ENCODE measurements at regions not wholly inside any gene's neighbourhood (a gene's known extent, or its start where the extent isn't known, plus 50 kb on each side); places are given as distances from the start of the nearest gene placed in this dataset.
A peak's percentile ranks its signal among the peaks of the same experiment; 100 is the strongest.

GRCh38 chr12:19718401-19718800 lies 279.1 kb downstream of the AEBP2 start:
- DNase-seq (ENCODE audit: low read depth, low spot score), result no peak
- Histone ChIP-seq H3K9ac (ENCODE audit: insufficient read length) (no peak overlapping the region), H3K27ac (0 out of 2 replicates have a peak overlapping the region, but pooled peaks have one; percentile 49), H3K36me3 (ENCODE audit: insufficient read depth, low read length) (no peaks in the 10 kb centered on the region), H3K4me3 (no peak overlapping the region; the same call in 1 of the 2 replicates), H3K9me3 (ENCODE audit: low read depth, low read length) (no peaks in the 10 kb centered on the region)
- TF ChIP-seq POLR2AphosphoS5 (IDR thresholded peaks at IDR 0.05; ENCODE audit: borderline replicate concordance, low read depth, low read length) (no peak), EZH2 (IDR thresholded peaks at IDR 0.05) (no peak), FOXP2 (optimal IDR thresholded peaks at IDR 0.05; ENCODE audit: control extremely low read depth, extremely low read length, insufficient read depth) (no peak)

GRCh38 chr12:19719672-19720071 lies 280.4 kb downstream of the AEBP2 start:
- Histone ChIP-seq H3K9me3 (ENCODE audit: low read depth, low read length) (no peaks in the 10 kb centered on the region), H3K9ac (ENCODE audit: insufficient read length) (no peak overlapping the region), H3K4me3 (no peak overlapping the region), H3K27ac (no peak overlapping the region), H3K36me3 (ENCODE audit: insufficient read depth, low read length) (no peaks in the 10 kb centered on the region)
- no peak for DNase-seq (ENCODE audit: low read depth, low spot score)
- TF ChIP-seq EZH2 (IDR thresholded peaks at IDR 0.05), result no peak
- TF ChIP-seq POLR2AphosphoS5 (IDR thresholded peaks at IDR 0.05; ENCODE audit: borderline replicate concordance, low read depth, low read length), result no peak
- no peak for TF ChIP-seq FOXP2 (optimal IDR thresholded peaks at IDR 0.05; ENCODE audit: control extremely low read depth, extremely low read length, insufficient read depth)

GRCh38 chr12:19726122-19726521 lies 286.8 kb downstream of the AEBP2 start:
- Histone ChIP-seq H3K4me3 (no peak overlapping the region), H3K9me3 (ENCODE audit: low read depth, low read length) (no peaks in the 10 kb centered on the region), H3K27ac (no peak overlapping the region), H3K36me3 (ENCODE audit: insufficient read depth, low read length) (no peaks in the 10 kb centered on the region), H3K9ac (ENCODE audit: insufficient read length) (no peak overlapping the region)
- TF ChIP-seq EZH2 (IDR thresholded peaks at IDR 0.05) (no peak), FOXP2 (optimal IDR thresholded peaks at IDR 0.05; ENCODE audit: control extremely low read depth, extremely low read length, insufficient read depth) (no peak), POLR2AphosphoS5 (IDR thresholded peaks at IDR 0.05; ENCODE audit: borderline replicate concordance, low read depth, low read length) (no peak)
- no peak for DNase-seq (ENCODE audit: low read depth, low spot score)

- Histone ChIP-seq H3K27ac (no peak overlapping the region), H3K4me3 (no peak overlapping the region), H3K36me3 (ENCODE audit: insufficient read depth, low read length) (no peaks in the 10 kb centered on the region), H3K9me3 (ENCODE audit: low read depth, low read length) (no peaks in the 10 kb centered on the region), H3K9ac (ENCODE audit: insufficient read length) (no peak overlapping the region)
- no peak for DNase-seq (ENCODE audit: low read depth, low spot score)
- TF ChIP-seq EZH2 (IDR thresholded peaks at IDR 0.05), result no peak
- TF ChIP-seq FOXP2 (optimal IDR thresholded peaks at IDR 0.05; ENCODE audit: control extremely low read depth, extremely low read length, insufficient read depth), result no peak
- no peak for TF ChIP-seq POLR2AphosphoS5 (IDR thresholded peaks at IDR 0.05; ENCODE audit: borderline replicate concordance, low read depth, low read length)
Measured at GRCh38 chr12:19726592-19726991, 287.3 kb downstream of the AEBP2 start.

- no peak for DNase-seq (ENCODE audit: low read depth, low spot score)
- no peak overlapping the region for H3K9ac ChIP-seq (ENCODE audit: insufficient read length)
- no peak for TF ChIP-seq POLR2AphosphoS5 (IDR thresholded peaks at IDR 0.05; ENCODE audit: borderline replicate concordance, low read depth, low read length)
- no peak for TF ChIP-seq FOXP2 (optimal IDR thresholded peaks at IDR 0.05; ENCODE audit: control extremely low read depth, extremely low read length, insufficient read depth)
- no peak for TF ChIP-seq EZH2 (IDR thresholded peaks at IDR 0.05)
Measured at GRCh38 chr12:19737019-19737418, 297.7 kb downstream of the AEBP2 start.

GRCh38 chr12:19739195-19739776 lies 300.0 kb downstream of the AEBP2 start:
- TF ChIP-seq EZH2 (IDR thresholded peaks at IDR 0.05) (no peak), FOXP2 (optimal IDR thresholded peaks at IDR 0.05; ENCODE audit: control extremely low read depth, extremely low read length, insufficient read depth) (no peak), POLR2AphosphoS5 (IDR thresholded peaks at IDR 0.05; ENCODE audit: borderline replicate concordance, low read depth, low read length) (no peak)
- Histone ChIP-seq H3K9me3 (ENCODE audit: low read depth, low read length) (no peaks in the 10 kb centered on the region), H3K27ac (no peak overlapping the region), H3K4me3 (no peak overlapping the region), H3K9ac (ENCODE audit: insufficient read length) (no peak overlapping the region), H3K36me3 (ENCODE audit: insufficient read depth, low read length) (no peaks in the 10 kb centered on the region)
- peak; percentile 66 for DNase-seq (ENCODE audit: low read depth, low spot score)

More at GRCh38 chr12:19737019-19737418, 297.7 kb downstream of the AEBP2 start:
- no peaks in the 10 kb centered on the region for H3K36me3 ChIP-seq (ENCODE audit: insufficient read depth, low read length)
- H3K9me3 ChIP-seq (ENCODE audit: low read depth, low read length), result no peaks in the 10 kb centered on the region
- H3K27ac ChIP-seq, result no peak overlapping the region
- no peak overlapping the region for H3K4me3 ChIP-seq

GRCh38 chr12:19740472-19741131 lies 301.3 kb downstream of the AEBP2 start:
- Histone ChIP-seq H3K36me3 (ENCODE audit: insufficient read depth, low read length) (no peaks in the 10 kb centered on the region), H3K27ac (no peak overlapping the region), H3K9ac (ENCODE audit: insufficient read length) (no peak overlapping the region), H3K4me3 (no peak overlapping the region), H3K9me3 (ENCODE audit: low read depth, low read length) (no peaks in the 10 kb centered on the region)
- TF ChIP-seq EZH2 (IDR thresholded peaks at IDR 0.05) (no peak), FOXP2 (optimal IDR thresholded peaks at IDR 0.05; ENCODE audit: control extremely low read depth, extremely low read length, insufficient read depth) (no peak)
- no peak for DNase-seq (ENCODE audit: low read depth, low spot score)

GRCh38 chr12:19741132-19741489 lies 301.8 kb downstream of the AEBP2 start:
- TF ChIP-seq POLR2AphosphoS5 (IDR thresholded peaks at IDR 0.05; ENCODE audit: borderline replicate concordance, low read depth, low read length), result no peak
- no peak for TF ChIP-seq FOXP2 (optimal IDR thresholded peaks at IDR 0.05; ENCODE audit: control extremely low read depth, extremely low read length, insufficient read depth)
- no peak for TF ChIP-seq EZH2 (IDR thresholded peaks at IDR 0.05)
- H3K9ac ChIP-seq (ENCODE audit: insufficient read length), result no peak overlapping the region
- DNase-seq (ENCODE audit: low read depth, low spot score), result no peak
- no peak overlapping the region for H3K27ac ChIP-seq
- no peaks in the 10 kb centered on the region for H3K9me3 ChIP-seq (ENCODE audit: low read depth, low read length)
- no peak overlapping the region for H3K4me3 ChIP-seq
- H3K36me3 ChIP-seq (ENCODE audit: insufficient read depth, low read length), result no peaks in the 10 kb centered on the region
